MCF 10A (cell line): ENCODE measurements at regions not wholly inside any gene's neighbourhood (a gene's known extent, or its start where the extent isn't known, plus 50 kb on each side); places are given as distances from the start of the nearest gene placed in this dataset.

Experiments used
- BruUV-seq: library from RNA; stranded (reverse); fragments of 400-500 nt; replicated peaks from 2 replicates; lab custom pipeline; 2021; lab: Mats Ljungman, UMichigan
- CTCF ChIA-PET: fragments of 300-600 bp; sonication (Branson Sonifier 250); formaldehyde crosslinking; extraction: SDS; loops from one replicate; lab custom pipeline; 2021; ENCODE audit warnings: antibody characterized with exemption, inconsistent platforms; lab: Yijun Ruan, JAX
- POLR2A ChIA-PET: fragments of 300-600, 350-650 bp; sonication (Branson Sonifier 250); formaldehyde crosslinking; extraction: SDS; loops from one replicate; lab custom pipeline; 2020; ENCODE audit warnings: antibody characterized with exemption, inconsistent platforms; lab: Yijun Ruan, JAX
- DNase-seq: peaks from one replicate; pipeline ENCODE4 v3.0.0-alpha.2; 2018; ENCODE audit not compliant: unreplicated experiment
- H3K27ac Mint-ChIP-seq: one replicate; pipeline ENCODE4 v1.8.0; 2022; ENCODE audit warnings: mild to moderate bottlenecking, low read depth, mixed read lengths; ENCODE audit not compliant: unreplicated experiment
- H3K27me3 Mint-ChIP-seq: one replicate; pipeline ENCODE4 v1.8.0; 2022; ENCODE audit warnings: mixed read lengths; ENCODE audit not compliant: insufficient read depth, unreplicated experiment
- H3K36me3 Mint-ChIP-seq: one replicate; pipeline ENCODE4 v1.8.0; 2022; ENCODE audit warnings: mild to moderate bottlenecking, moderate library complexity, mixed read lengths; ENCODE audit not compliant: insufficient read depth, unreplicated experiment
- H3K4me1 Mint-ChIP-seq: one replicate; pipeline ENCODE4 v1.8.0; 2022; ENCODE audit warnings: mixed read lengths; ENCODE audit not compliant: insufficient read depth, unreplicated experiment
- H3K4me3 Mint-ChIP-seq: one replicate; pipeline ENCODE4 v1.8.0; 2022; ENCODE audit warnings: mild to moderate bottlenecking, moderate library complexity, mixed read lengths; ENCODE audit not compliant: unreplicated experiment
- H3K9me3 Mint-ChIP-seq: one replicate; pipeline ENCODE4 v1.8.0; 2022; ENCODE audit warnings: mixed read lengths; ENCODE audit not compliant: unreplicated experiment
- CTCF ChIP-seq: fragments of 200-600 bp; IDR thresholded peaks from one replicate; pipeline ENCODE4 v1.8.0; 2022; ENCODE audit warnings: antibody characterized with exemption, mild to moderate bottlenecking; ENCODE audit not compliant: unreplicated experiment
- intact Hi-C: fragments of 100-400 bp; cut with micrococcal nuclease; formaldehyde crosslinking; loops from 2 replicates; pipeline ENCODE4 v1.14.1; 2022

DNA sequence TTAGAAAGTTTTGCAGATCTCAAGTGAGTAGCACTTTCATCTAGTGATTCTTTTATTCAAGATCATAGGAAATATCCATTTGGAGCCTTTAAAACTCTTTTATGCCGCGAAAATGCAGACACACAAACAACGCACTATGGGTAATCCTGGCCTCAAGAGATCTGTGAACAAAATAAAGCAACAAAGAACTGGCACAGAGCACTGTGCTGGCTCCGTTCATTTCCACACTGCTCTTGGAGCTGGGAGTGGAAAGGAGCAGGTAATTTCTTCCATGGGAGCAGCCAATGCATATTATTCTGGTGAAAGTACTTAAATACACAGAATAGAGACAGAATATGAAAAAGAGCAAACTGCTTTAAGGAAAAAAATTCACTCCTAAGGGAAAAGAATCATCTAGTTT lies 172.7 kb upstream of the FRG1 start:
- Mint-ChIP-seq H3K36me3 (no peaks in the 10 kb centered on the region), H3K27ac (no peak overlapping the region), H3K9me3 (peaks cover 14% of the 10 kb centered on the region), H3K4me1 (no peaks in the 10 kb centered on the region), H3K27me3 (no peaks in the 10 kb centered on the region), H3K4me3 (no peak overlapping the region)
- no peak for DNase-seq
- ChIA-PET POLR2A (no interaction called here), CTCF (interaction anchor here (0.6 kb wide), 1 partner anchor 80 kb away, joined by 3 read pairs; no protein-coding TSS in a partner anchor)
- no TSS peak for BruUV-seq
- intact Hi-C loops = no loop called here
- no peak for TF ChIP-seq CTCF

GRCh38 chr4:189769131-189769530 lies 171.5 kb upstream of the FRG1 start:
- DNase-seq = no peak
- Mint-ChIP-seq H3K4me3 (no peak overlapping the region), H3K27me3 (no peaks in the 10 kb centered on the region), H3K27ac (no peak overlapping the region), H3K4me1 (peaks cover 4% of the 10 kb centered on the region), H3K9me3 (peaks cover 14% of the 10 kb centered on the region), H3K36me3 (no peaks in the 10 kb centered on the region)
- BruUV-seq = no TSS peak
- intact Hi-C loops = no loop called here
- TF ChIP-seq CTCF = no peak
- POLR2A ChIA-PET = no interaction called here
- CTCF ChIA-PET = no interaction called here

- CTCF ChIA-PET = interaction anchor here (0.7 kb wide), 2 partner anchors 12 to 139 kb away, joined by 3 read pairs; no protein-coding TSS in a partner anchor
- no peaks in the 10 kb centered on the region for H3K36me3 Mint-ChIP-seq
- no peak for TF ChIP-seq CTCF
- no peak for DNase-seq
- no peaks in the 10 kb centered on the region for H3K27me3 Mint-ChIP-seq
- H3K27ac Mint-ChIP-seq = no peak overlapping the region
- no TSS peak for BruUV-seq
- H3K4me1 Mint-ChIP-seq = peaks cover 5% of the 10 kb centered on the region
- POLR2A ChIA-PET = no interaction called here
- no peak overlapping the region for H3K4me3 Mint-ChIP-seq
- intact Hi-C loops = no loop called here
- H3K9me3 Mint-ChIP-seq = peaks cover 14% of the 10 kb centered on the region
Observed at GRCh38 chr4:189771696-189772361, 168.8 kb upstream of the FRG1 start.

DNA sequence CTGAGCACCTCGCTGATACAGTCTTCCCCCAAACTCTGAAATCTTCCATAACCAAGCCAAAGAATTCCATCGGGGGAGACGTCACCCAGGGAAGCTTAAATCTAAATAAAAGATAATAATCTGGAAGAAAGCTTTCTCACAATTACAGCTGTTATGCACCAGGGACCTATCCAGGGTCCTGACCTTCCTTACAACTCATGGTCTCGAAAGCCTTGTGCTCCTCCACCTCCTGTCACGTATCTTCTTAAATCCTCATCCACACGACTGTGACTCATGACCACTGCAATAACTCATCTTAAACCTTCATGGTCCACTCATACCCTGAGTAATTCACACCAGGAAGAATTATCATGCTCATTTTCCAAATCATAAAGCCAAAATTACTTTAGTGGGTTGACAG lies 166.8 kb upstream of the FRG1 start:
- ChIA-PET POLR2A (no interaction called here), CTCF (interaction anchor here (0.7 to 1.0 kb wide), 2 partner anchors 17 to 571 kb away, joined by 4 read pairs; no protein-coding TSS in a partner anchor)
- BruUV-seq = no TSS peak
- Mint-ChIP-seq H3K27me3 (no peaks in the 10 kb centered on the region), H3K36me3 (no peaks in the 10 kb centered on the region), H3K4me1 (peaks cover 5% of the 10 kb centered on the region), H3K4me3 (no peak overlapping the region), H3K9me3 (peaks cover 12% of the 10 kb centered on the region), H3K27ac (no peak overlapping the region)
- intact Hi-C loops = no loop called here
- DNase-seq = no peak
- TF ChIP-seq CTCF = no peak
